ENCODE measurements at regions not wholly inside any gene's neighbourhood (a gene's known extent, or its start where the extent isn't known, plus 50 kb on each side); places are given as distances from the start of the nearest gene placed in this dataset.
"Not testable (repeated sequence)": the region's sequence is repeated elsewhere in the genome, so short reads cannot be mapped to it uniquely, and the experiment has no call there.

DNA sequence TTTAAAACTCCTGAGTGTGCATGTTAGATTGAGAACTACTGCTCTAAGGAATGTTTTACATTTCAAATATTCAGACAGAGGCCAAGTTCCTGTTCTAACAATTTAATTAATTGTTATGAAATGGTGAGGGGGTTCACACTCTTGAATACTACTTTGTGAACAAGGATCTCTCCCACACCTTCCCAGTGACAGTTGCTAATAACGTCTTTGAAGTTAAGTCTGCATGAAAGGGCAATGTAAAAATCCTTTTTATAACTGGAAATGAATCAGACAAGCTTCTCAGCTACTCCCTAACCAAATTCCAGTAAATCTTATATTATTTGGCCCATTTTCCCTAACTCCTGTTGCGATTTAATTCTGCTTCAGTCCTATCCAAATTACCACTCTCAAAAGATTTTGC, 828.5 kb upstream of the ADAMTS5 start:
- DNase-seq, result no peak

DNA sequence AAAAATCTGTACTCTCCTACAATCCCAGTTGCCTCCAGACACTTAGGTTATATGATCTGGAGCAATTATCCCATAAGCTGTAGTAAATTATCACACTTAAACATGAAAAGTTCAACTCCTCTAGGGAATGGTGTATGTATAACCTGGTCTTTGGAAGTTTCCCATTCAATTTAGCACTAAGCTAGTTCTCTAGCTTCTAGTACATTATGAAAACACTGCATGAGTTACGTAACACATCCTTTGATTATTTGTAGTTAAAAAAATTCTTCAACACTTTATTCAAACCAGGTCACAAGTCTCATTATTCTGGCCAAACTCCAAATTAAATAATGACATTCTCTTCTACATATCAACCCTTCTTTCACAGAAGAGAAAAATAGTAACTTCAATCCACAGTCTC, 827.0 kb upstream of the ADAMTS5 start:
- DNase-seq, result no peak

DNA sequence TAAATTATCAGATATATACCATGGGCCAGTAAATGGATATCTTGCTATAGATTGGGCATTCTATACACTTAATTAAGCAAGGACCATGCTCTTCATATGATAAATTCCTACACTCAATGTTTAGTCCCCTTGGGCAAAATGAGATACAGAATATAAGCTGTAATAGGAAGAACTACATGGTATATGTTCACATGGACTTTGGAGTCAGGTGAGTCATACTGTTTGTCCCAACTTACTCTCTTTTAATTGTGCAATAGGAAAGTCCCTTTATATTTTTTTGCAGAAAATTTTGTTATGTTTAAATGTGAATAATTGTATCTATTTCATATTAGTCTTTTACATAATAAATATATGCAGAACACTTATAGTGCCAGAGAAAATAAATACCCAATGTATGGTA, 820.2 kb upstream of the ADAMTS5 start:
- no peak for DNase-seq

DNA sequence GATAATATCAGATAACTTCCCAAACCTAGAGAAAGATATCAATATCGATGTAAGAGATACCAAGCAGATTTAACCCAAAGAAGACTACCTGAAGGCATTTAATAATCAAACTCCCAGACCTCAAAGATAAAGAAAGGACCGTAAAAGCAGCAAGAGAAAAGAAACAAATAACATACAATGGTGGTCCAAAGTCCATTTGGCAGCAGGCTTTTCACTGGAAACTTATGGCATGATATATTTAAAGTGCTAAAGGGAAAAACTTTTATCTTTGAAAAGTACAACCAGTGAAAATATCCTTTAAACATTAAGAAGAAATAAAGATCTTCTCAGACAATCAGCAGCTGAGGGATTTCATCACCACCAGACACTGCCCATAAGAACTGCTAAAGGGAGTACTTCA, 812.7 kb upstream of the ADAMTS5 start:
- no peak for DNase-seq

DNA sequence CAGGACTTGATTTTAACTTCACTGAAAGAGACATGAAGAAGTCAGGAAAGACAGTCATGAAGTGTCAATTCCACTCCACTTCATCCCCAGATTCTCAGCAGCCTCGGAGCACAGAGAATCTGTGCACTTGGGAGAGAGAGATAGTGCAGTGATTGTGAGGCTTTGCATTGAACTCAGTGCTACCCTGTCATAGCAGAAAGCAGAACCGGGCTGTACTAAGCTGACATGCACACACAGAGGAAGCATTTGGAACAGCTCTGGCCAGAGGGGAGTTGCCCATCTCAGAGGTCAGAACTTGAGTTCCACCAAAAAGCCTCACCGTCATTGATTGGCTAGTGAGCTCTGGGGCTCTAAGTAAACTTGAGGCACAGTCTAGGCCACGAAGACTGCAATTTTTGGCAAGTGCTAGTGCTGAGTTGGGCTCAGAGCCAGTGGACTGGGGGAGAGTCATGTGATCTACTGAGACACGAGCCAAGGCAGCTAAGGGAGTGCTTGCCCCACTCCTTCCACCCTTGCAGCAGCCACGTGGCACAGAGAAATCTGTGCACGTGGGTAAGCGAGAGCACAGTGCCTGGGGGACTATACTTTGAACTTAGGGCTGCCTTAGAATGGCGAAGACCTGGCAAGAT, 810.2 kb upstream of the ADAMTS5 start:
- DNase-seq, result no peak

DNA sequence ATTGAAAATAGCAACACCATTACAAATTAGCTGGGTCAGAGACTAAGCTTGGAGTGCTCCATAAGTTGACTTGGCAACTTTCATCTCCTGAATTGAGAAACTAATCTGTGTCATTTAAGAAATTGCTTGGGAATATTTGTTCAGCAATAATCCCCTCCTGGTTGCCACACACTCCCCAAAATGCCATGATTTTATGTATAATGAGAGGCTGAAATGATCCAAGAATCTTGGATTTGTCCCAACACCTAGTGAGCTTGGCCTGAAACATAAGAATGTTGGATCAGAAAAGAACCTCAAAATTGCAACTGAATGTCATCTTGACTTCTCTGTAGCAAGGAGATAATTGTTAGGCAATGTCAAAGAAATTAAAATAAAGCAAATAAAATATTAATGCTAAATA, 805.9 kb upstream of the ADAMTS5 start:
- no peak for DNase-seq

DNA sequence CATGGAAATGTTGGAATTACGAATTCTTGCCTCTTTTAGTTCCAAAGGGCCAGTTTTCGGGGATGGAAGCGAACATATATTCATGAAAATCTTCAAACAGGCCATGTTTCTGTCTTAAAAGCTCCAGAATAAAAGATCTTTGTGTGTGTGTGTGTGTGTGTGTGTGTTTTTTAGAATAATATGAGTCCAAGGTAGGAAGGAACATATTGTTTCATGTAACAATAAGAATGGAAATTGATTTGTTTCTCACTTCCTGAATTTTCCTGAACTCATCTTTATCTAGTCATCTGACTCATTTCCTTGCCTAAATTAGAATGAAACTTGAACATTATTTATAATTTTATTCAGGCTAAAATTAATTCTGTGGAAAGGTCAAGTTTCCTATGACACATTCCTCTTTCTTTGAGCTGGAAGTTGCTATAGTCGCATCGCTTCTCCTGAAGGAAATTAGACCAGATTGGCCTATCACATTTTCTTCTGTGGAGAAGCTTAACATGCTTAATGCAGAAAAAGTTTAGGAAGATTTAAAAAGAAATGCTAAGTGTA, 805.1 kb upstream of the ADAMTS5 start:
- DNase-seq, result no peak

DNA sequence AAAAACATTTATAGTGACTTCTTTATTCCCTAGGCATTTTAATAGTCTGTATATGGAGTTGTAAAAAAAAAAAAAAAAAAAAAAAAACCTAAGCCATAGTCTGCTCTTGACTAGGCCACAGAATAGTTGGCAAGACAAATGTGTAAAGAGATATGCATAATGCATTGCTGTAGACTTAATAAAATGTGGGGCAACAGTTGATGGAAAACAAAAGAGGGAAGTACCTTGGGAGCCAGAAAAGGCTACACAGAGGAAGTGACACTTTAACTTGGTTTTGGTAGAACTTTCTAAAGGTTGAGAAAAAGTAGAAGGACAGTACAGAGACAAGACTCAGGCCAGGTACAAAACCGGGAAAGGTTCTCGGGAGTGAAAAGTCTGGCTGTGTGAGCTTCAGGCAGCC, 802.9 kb upstream of the ADAMTS5 start:
- no peak for DNase-seq

DNA sequence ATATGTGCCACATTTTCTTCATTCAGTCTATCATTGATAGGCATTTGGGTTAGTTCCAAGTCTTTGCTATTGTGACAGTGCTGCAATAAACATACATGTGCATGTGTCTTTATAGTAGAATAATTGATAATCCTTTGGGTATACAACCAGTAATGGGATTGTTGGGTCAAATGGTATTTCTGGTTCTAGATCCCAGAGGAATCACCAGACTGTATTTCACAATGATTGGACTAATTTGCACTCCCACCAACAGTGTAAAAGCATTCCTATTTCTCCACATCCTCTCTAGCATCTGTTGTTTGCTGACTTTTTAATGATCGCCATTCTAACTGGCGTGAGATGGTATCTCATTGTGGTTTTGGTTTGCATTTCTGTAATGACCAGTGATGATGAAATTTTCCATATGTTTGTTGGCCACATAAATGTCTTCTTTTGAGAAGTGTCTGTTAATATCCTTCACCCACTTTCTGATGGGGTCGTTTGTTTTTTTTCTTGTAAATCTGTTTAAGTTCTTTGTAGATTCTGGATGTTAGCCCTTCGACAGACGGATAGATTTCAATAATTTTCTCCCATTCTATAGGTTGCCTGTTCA, 801.3 kb upstream of the ADAMTS5 start:
- not testable (repeated sequence) for DNase-seq

DNA sequence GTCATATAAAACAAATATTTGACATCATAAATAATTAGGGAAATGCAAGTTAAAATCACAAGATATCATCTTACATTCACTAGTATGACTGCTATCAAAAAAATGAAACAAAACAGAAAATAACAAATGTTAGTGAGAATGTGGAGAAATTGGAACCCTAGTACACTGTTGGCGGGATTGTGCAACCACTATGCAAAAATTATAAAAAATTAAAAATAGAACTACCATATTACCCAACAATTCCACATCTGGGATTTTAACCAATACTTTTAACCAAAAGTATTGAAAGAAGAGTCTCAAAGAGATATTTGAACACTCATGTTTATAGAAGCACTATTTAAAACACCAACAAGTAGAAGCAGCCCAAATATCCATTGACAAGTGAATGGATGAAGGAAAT, 797.2 kb upstream of the ADAMTS5 start:
- DNase-seq, result no peak

DNA sequence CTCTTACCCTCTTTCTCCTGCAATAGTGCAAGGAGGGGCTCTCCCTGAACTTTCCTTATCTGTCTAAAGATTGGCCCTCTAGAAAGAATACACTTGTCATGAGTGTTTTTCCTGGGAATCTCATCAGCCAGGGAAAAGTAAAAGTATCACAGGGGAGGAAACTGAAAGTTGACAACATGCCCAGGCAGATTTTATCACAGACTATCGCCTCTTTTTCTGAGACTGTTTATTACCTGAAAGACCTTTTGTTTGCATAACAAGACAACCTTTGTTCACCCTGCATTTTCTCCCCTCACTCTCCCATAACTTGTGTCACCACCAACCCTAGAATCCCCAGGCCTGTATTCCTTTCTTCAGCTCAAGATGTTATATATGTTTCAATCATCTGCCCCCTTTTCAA, 794.7 kb upstream of the ADAMTS5 start:
- no peak for DNase-seq

DNA sequence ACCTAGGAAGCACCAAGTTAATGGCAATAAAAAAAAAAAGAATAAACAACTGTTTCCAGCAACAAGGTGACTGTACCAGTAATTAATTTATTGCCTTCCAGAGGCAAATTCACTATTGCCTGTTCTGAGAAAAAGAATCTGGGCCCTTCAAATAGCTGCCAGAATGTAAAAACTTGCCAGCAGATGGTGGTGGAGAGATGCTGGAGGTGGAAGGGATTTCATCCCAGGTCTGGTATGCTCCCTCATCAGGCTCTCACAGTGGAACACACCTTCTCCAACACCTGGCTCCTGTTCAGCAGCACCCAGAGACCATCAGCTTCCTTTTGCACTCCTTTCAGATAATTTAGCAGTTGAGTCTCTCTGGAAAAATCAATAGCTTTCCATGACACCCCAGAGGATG, 792.9 kb upstream of the ADAMTS5 start:
- no peak for DNase-seq

DNA sequence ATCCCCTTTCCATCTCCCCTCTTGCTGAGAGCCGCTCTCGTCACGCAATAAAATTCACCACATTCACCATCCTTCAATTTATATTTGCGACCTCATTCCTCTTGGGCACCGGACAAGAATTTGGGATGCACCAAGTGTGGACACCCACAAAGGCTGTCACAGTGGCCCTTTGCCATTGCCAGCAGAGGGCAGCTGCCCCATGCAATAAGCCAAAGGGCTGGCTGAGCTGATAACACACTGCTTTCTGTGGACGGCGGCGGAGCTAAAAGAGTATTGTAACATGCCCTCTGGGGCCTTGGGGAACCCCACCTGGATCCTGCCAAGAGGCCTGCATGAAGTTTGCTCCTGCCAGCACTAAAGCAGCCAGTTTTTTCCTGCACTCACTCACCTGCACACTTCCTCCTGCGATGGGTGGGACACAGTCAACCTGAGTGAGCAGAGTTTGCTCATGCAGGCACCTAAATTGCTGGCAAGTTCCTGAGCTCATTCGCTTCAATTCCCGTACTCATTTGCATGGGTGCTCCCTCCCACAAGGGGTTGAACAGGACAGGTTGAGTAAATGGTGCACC, 792.3 kb upstream of the ADAMTS5 start:
- DNase-seq, result no peak

DNA sequence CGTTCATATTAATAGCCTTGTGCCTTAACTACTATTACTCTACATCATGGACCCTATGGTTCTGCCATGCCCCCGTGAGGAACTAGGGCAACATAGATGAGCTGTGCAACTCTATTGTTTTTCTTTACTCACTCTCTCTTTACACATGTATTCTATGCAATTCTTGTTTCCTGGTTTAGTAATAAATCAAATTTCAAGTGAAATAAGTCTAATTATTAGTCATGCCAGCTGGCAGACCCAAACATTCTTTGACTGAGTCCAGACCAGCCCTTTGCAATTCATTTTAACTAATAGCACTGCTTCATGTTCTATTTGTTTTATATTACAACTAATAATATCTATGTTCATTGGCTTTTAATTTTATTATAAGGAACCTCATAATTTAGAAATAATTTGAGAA, 789.3 kb upstream of the ADAMTS5 start:
- no peak for DNase-seq

DNA sequence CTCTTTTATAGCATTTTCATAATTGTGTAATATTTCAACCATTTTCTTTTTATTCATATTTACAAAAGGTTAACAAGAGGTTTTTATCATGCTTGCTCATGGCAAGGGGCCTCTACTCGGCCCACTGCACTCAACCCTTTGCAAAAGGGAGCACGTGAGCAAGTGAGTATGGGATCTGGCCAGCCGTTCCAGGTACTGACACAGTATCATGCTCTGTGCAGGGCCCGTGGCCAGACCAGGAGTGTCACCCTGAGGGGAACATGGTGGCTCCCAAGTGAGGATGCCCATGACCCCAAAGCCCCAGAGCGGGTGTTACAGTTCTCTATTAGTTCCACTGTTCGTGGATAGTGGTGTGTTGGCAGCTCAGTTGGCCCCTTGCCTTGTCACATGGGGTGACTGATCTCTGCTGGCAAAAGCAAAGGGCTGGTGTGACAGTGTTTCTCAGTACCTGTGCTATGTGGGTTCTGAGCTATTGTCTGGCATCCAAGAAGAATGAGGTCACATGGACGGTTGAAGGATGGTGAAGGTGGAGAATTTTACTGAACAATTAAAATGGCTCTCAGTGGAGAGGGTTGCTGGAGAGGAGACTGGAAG, 777.2 kb upstream of the ADAMTS5 start:
- no peak for DNase-seq

DNA sequence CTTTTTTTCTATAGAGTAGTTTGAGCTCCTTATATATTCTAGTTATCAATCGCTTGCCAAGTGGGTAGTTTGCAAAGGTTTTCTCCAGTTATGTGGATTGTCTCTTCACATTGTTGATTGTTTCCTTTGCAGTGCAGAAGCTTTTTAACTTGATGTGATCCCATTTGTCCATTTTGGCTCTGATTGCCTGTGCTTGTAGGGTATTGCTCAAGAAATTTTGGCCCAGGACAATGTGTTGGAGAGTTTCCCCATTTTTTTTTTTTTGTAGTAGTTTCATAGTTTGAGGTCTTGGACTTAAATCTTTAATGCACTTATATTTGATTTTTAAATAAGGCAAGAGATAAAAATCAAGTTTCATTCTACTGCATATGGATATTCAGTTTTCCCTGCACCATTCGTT, 774.8 kb upstream of the ADAMTS5 start:
- no peak for DNase-seq

DNA sequence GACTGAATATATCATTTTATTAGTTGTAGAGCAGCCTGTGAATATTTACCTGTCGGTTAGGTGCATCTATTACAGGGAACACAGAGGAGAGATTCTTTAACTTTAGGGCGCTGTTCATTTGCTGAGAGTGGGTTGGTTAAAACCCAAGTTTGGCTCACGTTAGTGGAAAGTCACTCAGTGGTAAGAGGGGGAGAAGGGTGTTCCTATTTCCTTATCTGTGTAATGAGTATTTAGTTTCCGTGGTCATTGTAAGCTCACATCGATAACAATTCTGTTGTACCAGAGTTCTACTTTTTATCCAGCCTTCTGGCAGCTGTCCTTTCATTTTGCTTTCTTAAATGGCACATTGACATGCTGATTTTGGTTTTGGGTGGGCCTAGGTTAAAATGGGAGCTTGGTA, 773.2 kb upstream of the ADAMTS5 start:
- DNase-seq, result no peak

DNA sequence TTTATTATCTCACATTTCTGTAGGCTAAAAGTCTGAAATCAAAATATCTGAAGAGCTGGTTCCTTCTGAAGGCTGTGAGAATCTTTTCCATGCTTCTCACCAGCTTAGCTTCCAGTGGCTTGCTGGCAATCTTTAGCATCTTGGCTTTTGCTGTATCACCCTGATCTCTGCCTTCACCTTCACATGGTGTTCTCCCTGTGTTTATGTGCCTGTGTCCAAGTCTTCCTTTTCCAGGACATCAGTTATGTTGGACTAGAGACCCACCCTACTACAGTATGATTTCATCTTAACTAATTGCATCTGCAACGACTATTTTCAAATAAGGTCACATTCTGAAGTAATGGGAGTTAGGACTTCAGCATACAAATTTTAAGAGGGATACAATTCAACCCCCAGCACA, 772.3 kb upstream of the ADAMTS5 start:
- no peak for DNase-seq

DNA sequence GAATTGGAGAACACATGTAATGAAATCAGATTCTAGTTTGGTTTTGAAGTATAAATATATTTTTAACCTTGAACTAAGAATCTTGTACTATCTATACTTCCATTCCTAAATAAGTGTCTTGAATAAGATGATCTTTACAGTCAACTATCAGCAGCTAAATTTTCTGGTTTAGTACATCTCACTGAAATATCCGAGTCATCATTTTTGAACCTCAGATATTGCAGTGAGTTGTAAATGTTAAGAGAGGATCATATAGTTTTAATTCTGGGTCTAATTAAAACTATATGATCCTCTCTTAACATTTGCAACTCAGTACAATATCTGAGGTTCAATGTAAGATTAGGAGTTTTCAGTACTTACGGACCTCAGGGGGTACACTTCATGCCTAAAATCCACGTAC, 768.8 kb upstream of the ADAMTS5 start:
- DNase-seq, result no peak

DNA sequence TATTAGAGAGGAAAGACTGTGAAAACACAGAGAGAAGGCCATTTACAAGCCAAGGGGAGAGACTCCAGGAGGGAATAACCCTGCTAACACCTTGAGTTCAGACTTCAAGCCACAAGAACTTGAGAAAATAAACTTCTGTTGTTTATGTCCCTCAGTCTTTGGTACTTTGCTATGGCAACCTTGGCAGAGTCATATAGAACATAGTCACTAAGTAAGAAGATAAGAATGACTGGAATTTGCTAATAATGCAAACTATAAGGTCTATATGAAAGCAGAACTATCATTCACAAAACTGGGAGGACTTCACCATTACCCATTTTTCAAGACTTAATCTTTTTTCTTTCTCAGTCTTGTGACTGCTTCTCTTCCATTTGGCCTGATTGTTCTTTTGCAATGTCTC, 767.3 kb upstream of the ADAMTS5 start:
- no peak for DNase-seq

DNA sequence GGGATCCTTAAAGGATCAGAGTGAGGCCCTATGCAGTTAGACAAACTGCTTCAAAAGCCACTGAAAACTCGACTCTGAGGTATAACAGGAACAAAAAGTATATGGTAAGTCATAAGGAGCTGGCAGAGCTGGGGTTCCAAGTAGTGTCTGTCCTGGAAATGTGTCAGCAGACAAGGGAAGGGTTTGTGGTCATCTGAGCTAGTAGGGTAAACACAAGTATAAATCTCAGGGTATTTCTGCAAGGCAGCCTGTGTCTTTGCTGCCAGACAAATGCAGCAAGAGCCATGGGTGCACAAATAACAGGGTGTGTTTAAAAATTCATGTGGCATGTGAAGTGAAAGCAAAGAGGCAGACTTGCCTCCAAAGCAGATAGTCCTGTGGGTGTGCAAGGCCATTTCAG, 759.0 kb upstream of the ADAMTS5 start:
- DNase-seq, result no peak

DNA sequence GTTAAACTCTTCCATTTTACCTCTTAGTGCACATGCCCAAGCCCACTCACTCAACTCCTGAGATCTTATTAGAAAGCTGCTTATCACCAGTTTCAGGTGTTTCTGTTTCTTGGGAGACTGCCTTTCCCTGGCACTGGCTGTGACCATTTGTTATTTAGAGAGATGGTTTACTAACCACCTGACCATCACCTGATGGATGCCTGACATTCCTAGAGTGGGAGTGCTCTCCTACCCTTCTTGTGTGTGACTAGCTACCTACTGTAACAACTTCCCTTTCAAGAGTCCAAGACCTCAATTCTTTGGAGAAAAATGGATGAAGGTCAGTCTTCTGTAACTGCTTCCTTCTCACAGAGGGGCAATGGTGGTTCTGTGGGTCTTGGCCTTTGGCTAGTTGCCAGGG, 755.2 kb upstream of the ADAMTS5 start:
- DNase-seq, result no peak

DNA sequence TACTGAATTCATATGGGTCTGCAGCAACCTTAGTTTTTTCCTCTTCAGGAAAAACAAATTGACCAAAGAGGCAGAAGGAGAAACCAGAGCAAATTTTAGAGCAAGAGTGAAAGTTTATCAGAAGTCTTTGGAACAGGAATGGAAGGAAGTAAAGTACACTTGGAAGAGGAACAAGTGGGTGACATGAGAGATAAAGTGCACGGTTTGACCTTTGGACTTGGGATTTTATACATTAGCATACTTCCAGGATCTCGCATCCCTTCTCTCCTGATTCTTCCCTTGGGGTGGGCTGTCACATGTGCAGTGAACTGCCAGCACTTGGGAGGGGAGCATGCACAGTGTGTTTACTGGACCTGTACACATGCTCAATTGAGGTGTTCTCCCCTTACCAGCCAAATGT, 754.8 kb upstream of the ADAMTS5 start:
- DNase-seq, result no peak

DNA sequence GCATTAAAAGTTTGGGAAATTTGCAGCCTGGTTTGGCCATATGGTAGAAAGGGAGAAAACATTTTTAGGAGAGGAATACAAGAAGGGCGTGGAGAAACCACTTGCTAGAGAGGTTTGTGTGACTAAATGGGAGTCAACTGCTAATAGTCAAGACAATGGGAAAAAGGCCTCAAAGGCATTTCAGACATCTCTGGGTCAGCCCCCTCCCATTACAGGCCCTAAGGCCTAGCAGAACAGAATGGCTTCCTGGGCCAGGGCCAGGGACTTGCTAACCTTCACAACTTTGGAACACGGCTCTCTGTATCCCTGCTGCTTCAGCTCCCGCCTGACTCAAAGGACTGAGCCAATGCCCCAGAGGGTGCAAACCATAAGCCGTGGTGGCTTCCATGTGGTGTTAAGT, 752.3 kb upstream of the ADAMTS5 start:
- DNase-seq, result no peak

Data from NCI-H1694 (cell line).